HEK293T (cell line): ENCODE measurements at regions not wholly inside any gene's neighbourhood (a gene's known extent, or its start where the extent isn't known, plus 50 kb on each side); places are given as distances from the start of the nearest gene placed in this dataset.

ENCODE experiments used
- ARNT ChIP-seq: fragments of 450-650 bp; IDR thresholded peaks from 2 replicates; pipeline ENCODE4 v1.6.1; 2017; ENCODE audit warnings: mild to moderate bottlenecking
- BHLHE40 ChIP-seq: fragments of 450-650 bp; IDR thresholded peaks from 2 replicates; pipeline ENCODE4 v1.6.1; 2016; ENCODE audit warnings: mild to moderate bottlenecking, moderate library complexity, borderline replicate concordance
- ELF4 ChIP-seq: fragments of 450-650 bp; IDR thresholded peaks from 2 replicates; pipeline ENCODE4 v1.6.1; 2017; ENCODE audit warnings: antibody characterized with exemption
- FOXA1 ChIP-seq: fragments of 450-650 bp; IDR thresholded peaks from 2 replicates; pipeline ENCODE4 v1.6.1; 2016; ENCODE audit warnings: mild to moderate bottlenecking
- FOXK2 ChIP-seq: fragments of 450-650 bp; IDR thresholded peaks from 2 replicates; pipeline ENCODE4 v1.6.1; 2016; ENCODE audit warnings: mild to moderate bottlenecking
- FOXM1 ChIP-seq: fragments of 450-650 bp; IDR thresholded peaks from 2 replicates; pipeline ENCODE4 v1.6.1; 2017; ENCODE audit warnings: mild to moderate bottlenecking, borderline replicate concordance
- HDGF ChIP-seq: fragments of 450-650 bp; IDR thresholded peaks from 2 replicates; pipeline ENCODE4 v1.6.1; 2017; ENCODE audit warnings: antibody characterized with exemption, borderline replicate concordance
- L3MBTL2 ChIP-seq: fragments of 450-650 bp; conservative IDR thresholded peaks from 2 replicates; pipeline ENCODE4 v1.6.1; 2016; ENCODE audit warnings: mild to moderate bottlenecking
- PKNOX1 ChIP-seq: fragments of 450-650 bp; IDR thresholded peaks from 2 replicates; pipeline ENCODE4 v1.6.1; 2016
- SP1 ChIP-seq: fragments of 450-650 bp; IDR thresholded peaks from 2 replicates; pipeline ENCODE4 v1.6.1; 2017
- SUZ12 ChIP-seq: fragments of 450-650 bp; IDR thresholded peaks from 2 replicates; pipeline ENCODE4 v1.6.1; 2016; ENCODE audit warnings: mild to moderate bottlenecking
- TARDBP ChIP-seq: fragments of 450-650 bp; IDR thresholded peaks from 2 replicates; pipeline ENCODE4 v1.6.1; 2016
- ZNF384 ChIP-seq: fragments of 450-650 bp; IDR thresholded peaks from 2 replicates; pipeline ENCODE4 v1.6.1; 2016

- TF ChIP-seq TARDBP (no peak), SP1 (no peak), SUZ12 (no peak), HDGF (no peak), FOXM1 (no peak), BHLHE40 (no peak), ARNT (no peak), L3MBTL2 (no peak), PKNOX1 (no peak), ZNF384 (no peak), ELF4 (no peak), FOXK2 (no peak), FOXA1 (no peak)
These were observed 270.6 kb upstream of the TANK start for GRCh38 chr2:160889439-160890170.
